ENCODE measurements at regions not wholly inside any gene's neighbourhood (a gene's known extent, or its start where the extent isn't known, plus 50 kb on each side); places are given as distances from the start of the nearest gene placed in this dataset.

DNA sequence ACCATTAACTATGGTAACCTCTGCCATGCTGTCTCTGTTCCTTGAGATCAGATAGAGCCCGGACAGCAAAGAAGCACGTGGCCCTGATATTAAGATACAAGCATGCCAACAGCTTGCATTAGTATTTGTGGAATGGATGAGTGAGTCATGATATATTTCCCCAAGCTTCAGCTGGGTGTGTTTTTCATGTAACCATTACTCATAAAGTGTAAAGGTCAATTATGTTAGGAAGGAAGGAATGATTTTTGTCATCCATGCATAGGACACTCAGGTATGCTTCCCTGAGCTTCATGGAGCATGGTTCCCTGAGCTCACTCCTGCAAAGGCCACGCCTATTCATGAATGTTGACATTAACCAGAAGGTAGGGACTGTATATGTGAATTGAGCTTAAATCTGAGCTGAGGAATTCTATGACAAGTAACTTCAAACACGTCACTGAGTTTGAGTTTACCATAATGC is 74.6 kb downstream of the ARL4C start:
- DNase-seq (ENCODE audit: extremely low read depth, low read depth), result peak; percentile 65
- no peak for TF ChIP-seq CTCF (IDR thresholded peaks at IDR 0.05; ENCODE audit: low read depth, low read length, missing control alignments)
- no peak overlapping the region for H3K4me3 ChIP-seq (replicated peaks; ENCODE audit: low read depth, low read length)

- no peak for DNase-seq (ENCODE audit: extremely low read depth, low read depth)
These were observed 76.5 kb downstream of the ARL4C start for GRCh38 chr2:234420408-234420807.

DNA sequence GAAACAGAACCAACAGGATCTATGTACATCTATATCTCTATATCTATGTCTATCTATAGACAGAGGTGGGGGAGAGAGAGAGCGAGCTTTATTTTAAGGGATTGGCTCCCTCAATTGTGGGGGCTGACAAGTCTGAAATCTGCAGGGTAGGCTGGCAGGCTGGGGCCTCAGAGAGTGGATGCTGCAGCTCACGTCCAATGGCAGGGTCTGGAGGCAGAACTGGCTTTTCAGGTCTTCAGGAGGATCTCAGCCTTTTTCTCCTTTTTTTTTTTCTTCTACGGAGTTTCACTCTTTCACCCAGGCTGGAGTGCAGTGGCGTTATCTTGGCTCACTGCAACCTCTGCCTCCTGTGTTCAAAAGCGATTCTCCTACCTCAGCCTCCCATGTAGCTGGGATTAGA is 77.2 kb downstream of the ARL4C start:
- DNase-seq (ENCODE audit: extremely low read depth, low read depth), result no peak
- no peak for TF ChIP-seq CTCF (IDR thresholded peaks at IDR 0.05; ENCODE audit: low read depth, low read length, missing control alignments)
- no peak overlapping the region for H3K4me3 ChIP-seq (replicated peaks; ENCODE audit: low read depth, low read length)

More at GRCh38 chr2:234420408-234420807, 76.5 kb downstream of the ARL4C start:
- no peak overlapping the region for H3K4me3 ChIP-seq (replicated peaks; ENCODE audit: low read depth, low read length)
- TF ChIP-seq CTCF (IDR thresholded peaks at IDR 0.05; ENCODE audit: low read depth, low read length, missing control alignments), result no peak

GRCh38 chr2:234415706-234416105 is 81.2 kb downstream of the ARL4C start:
- no peak for TF ChIP-seq CTCF (IDR thresholded peaks at IDR 0.05; ENCODE audit: low read depth, low read length, missing control alignments)

GRCh38 chr2:234414596-234414995 is 82.3 kb downstream of the ARL4C start:
- TF ChIP-seq CTCF (IDR thresholded peaks at IDR 0.05; ENCODE audit: low read depth, low read length, missing control alignments), result no peak
- DNase-seq (ENCODE audit: extremely low read depth, low read depth), result no peak

More at GRCh38 chr2:234415706-234416105, 81.2 kb downstream of the ARL4C start:
- no peak overlapping the region for H3K4me3 ChIP-seq (replicated peaks; ENCODE audit: low read depth, low read length)
- no peak for DNase-seq (ENCODE audit: extremely low read depth, low read depth)

GRCh38 chr2:234412726-234413125 is 84.2 kb downstream of the ARL4C start:
- no peak for TF ChIP-seq CTCF (IDR thresholded peaks at IDR 0.05; ENCODE audit: low read depth, low read length, missing control alignments)
- no peak for DNase-seq (ENCODE audit: extremely low read depth, low read depth)
- H3K4me3 ChIP-seq (replicated peaks; ENCODE audit: low read depth, low read length), result no peak overlapping the region

More at GRCh38 chr2:234414596-234414995, 82.3 kb downstream of the ARL4C start:
- H3K4me3 ChIP-seq (replicated peaks; ENCODE audit: low read depth, low read length), result no peak overlapping the region

DNA sequence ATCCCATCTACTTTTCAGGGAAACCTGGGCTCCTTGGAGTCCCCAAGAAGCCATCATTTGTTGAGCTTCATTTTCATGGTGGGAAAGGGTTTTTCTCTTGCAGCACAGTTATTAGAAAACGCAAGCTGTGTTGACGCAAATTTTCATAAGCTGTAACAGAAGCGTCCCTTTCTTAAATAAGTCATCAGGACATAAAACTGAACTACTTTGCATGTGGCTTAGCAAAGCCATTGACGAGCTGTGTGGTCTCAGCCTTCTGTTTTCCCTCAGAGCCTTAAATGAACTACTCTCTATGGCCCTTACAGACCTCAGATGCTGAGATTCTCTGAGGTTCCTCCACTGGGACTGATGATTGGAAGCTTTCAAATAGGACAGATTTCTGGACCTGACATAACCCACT is 85.1 kb downstream of the ARL4C start:
- TF ChIP-seq CTCF (IDR thresholded peaks at IDR 0.05; ENCODE audit: low read depth, low read length, missing control alignments), result no peak
- H3K4me3 ChIP-seq (replicated peaks; ENCODE audit: low read depth, low read length), result no peak overlapping the region
- no peak for DNase-seq (ENCODE audit: extremely low read depth, low read depth)

All from HFF-Myc (cell line).